Left ventricle myocardium inferior (tissue), 1 donor: ENCODE measurements at regions not wholly inside any gene's neighbourhood (a gene's known extent, or its start where the extent isn't known, plus 50 kb on each side); places are given as distances from the start of the nearest gene placed in this dataset.

Source experiments
- DNase-seq: peaks from one replicate; pipeline ENCODE4 v3.0.0-alpha.2; 2020
- H3K27ac ChIP-seq: fragments of 200-600 bp; replicated peaks from 2 replicates; pipeline ENCODE4 v1.8.0; 2021
- H3K27me3 ChIP-seq: fragments of 200-600 bp; 2 replicates; pipeline ENCODE4 v1.8.0; 2021; ENCODE audit warnings: low read depth
- H3K36me3 ChIP-seq: fragments of 200-600 bp; 2 replicates; pipeline ENCODE4 v1.8.0; 2021
- H3K4me1 ChIP-seq: fragments of 200-600 bp; 2 replicates; pipeline ENCODE4 v1.8.0; 2021
- H3K4me3 ChIP-seq: fragments of 200-600 bp; 2 replicates; pipeline ENCODE4 v1.8.0; 2021; ENCODE audit warnings: mild to moderate bottlenecking, moderate library complexity
- H3K9me3 ChIP-seq: fragments of 200-600 bp; replicated peaks from 2 replicates; pipeline ENCODE4 v1.8.0; 2021
- CTCF ChIP-seq: fragments of 200-600 bp; IDR thresholded peaks from 2 replicates; pipeline ENCODE4 v1.8.0; 2021; ENCODE audit warnings: antibody characterized with exemption, mild to moderate bottlenecking, borderline replicate concordance
- intact Hi-C: fragments of 100-400 bp; cut with micrococcal nuclease; formaldehyde crosslinking; loops from one replicate; pipeline ENCODE4 v1.11.0; 2022
- donor health status: DM: no; HTN: yes; CAD: no; lungs with severe emphysema.

GRCh38 chr16:9511389-9511788, 419.9 kb downstream of the HAPSTR1 start:
- Histone ChIP-seq H3K27ac (no peak overlapping the region), H3K9me3 (peaks cover 10% of the 10 kb centered on the region), H3K4me1 (no peaks in the 10 kb centered on the region), H3K36me3 (no peaks in the 10 kb centered on the region), H3K4me3 (no peak overlapping the region), H3K27me3 (no peaks in the 10 kb centered on the region)
- intact Hi-C loops, result no loop called here
- no peak for TF ChIP-seq CTCF
- no peak for DNase-seq

GRCh38 chr16:9516444-9516843, 425.0 kb downstream of the HAPSTR1 start:
- H3K4me1 ChIP-seq, result peaks cover 8% of the 10 kb centered on the region
- no peak for TF ChIP-seq CTCF
- H3K36me3 ChIP-seq, result no peaks in the 10 kb centered on the region

GRCh38 chr16:9518051-9518450, 426.6 kb downstream of the HAPSTR1 start:
- DNase-seq, result no peak
- no peak overlapping the region for H3K4me3 ChIP-seq
- intact Hi-C loops, result no loop called here
- peaks cover 11% of the 10 kb centered on the region for H3K4me1 ChIP-seq
- TF ChIP-seq CTCF, result no peak
- H3K9me3 ChIP-seq, result peaks cover 7% of the 10 kb centered on the region
- H3K36me3 ChIP-seq, result no peaks in the 10 kb centered on the region
- no peaks in the 10 kb centered on the region for H3K27me3 ChIP-seq
- H3K27ac ChIP-seq, result no peak overlapping the region

More at GRCh38 chr16:9516444-9516843, 425.0 kb downstream of the HAPSTR1 start:
- Histone ChIP-seq H3K4me3 (no peak overlapping the region), H3K27me3 (no peaks in the 10 kb centered on the region), H3K9me3 (peaks cover 10% of the 10 kb centered on the region), H3K27ac (no peak overlapping the region)
- intact Hi-C loops, result no loop called here
- no peak for DNase-seq

- no peak for TF ChIP-seq CTCF
- Histone ChIP-seq H3K27ac (no peak overlapping the region), H3K9me3 (peaks cover 1% of the 10 kb centered on the region), H3K27me3 (no peaks in the 10 kb centered on the region), H3K4me1 (peaks cover 11% of the 10 kb centered on the region), H3K4me3 (no peak overlapping the region), H3K36me3 (no peaks in the 10 kb centered on the region)
- no peak for DNase-seq
- intact Hi-C loops, result no loop called here
These were observed 427.1 kb downstream of the HAPSTR1 start for GRCh38 chr16:9518581-9518980.

GRCh38 chr16:9521749-9522370, 430.4 kb downstream of the HAPSTR1 start:
- H3K36me3 ChIP-seq, result no peaks in the 10 kb centered on the region
- H3K4me1 ChIP-seq, result peaks cover 11% of the 10 kb centered on the region
- DNase-seq, result no peak
- no peak overlapping the region for H3K4me3 ChIP-seq
- no peaks in the 10 kb centered on the region for H3K27me3 ChIP-seq
- no peaks in the 10 kb centered on the region for H3K9me3 ChIP-seq
- no peak for TF ChIP-seq CTCF
- intact Hi-C loops, result no loop called here
- H3K27ac ChIP-seq, result no peak overlapping the region

GRCh38 chr16:9522614-9523013, 431.2 kb downstream of the HAPSTR1 start:
- no peak for DNase-seq
- no peak for TF ChIP-seq CTCF
- H3K27ac ChIP-seq, result no peak overlapping the region
- H3K4me1 ChIP-seq, result peaks cover 9% of the 10 kb centered on the region
- no peaks in the 10 kb centered on the region for H3K27me3 ChIP-seq
- H3K36me3 ChIP-seq, result no peaks in the 10 kb centered on the region
- H3K9me3 ChIP-seq, result no peaks in the 10 kb centered on the region
- intact Hi-C loops, result no loop called here
- no peak overlapping the region for H3K4me3 ChIP-seq
